Prostate gland (tissue), 2 donors: ENCODE measurements at regions not wholly inside any gene's neighbourhood (a gene's known extent, or its start where the extent isn't known, plus 50 kb on each side); places are given as distances from the start of the nearest gene placed in this dataset.

Experiments used
- POLR2A ChIP-seq: fragments of 450-650 bp; IDR thresholded peaks from one replicate; pipeline ENCODE4 v1.6.1; 2016; ENCODE audit warnings: antibody characterized with exemption, mild to moderate bottlenecking
- POLR2AphosphoS5 ChIP-seq: sonication (generic); formaldehyde crosslinking; IDR thresholded peaks from one replicate; pipeline ENCODE4 v1.6.1; 2017; ENCODE audit warnings: antibody characterized with exemption
- TF ChIP-seq, protein P1 (sequence below), 4 experiments: fragments of 200-600 bp in 2 of 4; fragments of 450-650 bp in 2 of 4; sonication (generic) in 2 of 4; IDR thresholded peaks; 1 replicate in 3 of 4; 2 replicates in 1 of 4; pipeline ENCODE4 v1.5.1; 2016 to 2019; ENCODE audit warnings: antibody characterized with exemption in 4 of 4, mild to moderate bottlenecking in 2 of 4, moderate library complexity in 2 of 4

DNA sequence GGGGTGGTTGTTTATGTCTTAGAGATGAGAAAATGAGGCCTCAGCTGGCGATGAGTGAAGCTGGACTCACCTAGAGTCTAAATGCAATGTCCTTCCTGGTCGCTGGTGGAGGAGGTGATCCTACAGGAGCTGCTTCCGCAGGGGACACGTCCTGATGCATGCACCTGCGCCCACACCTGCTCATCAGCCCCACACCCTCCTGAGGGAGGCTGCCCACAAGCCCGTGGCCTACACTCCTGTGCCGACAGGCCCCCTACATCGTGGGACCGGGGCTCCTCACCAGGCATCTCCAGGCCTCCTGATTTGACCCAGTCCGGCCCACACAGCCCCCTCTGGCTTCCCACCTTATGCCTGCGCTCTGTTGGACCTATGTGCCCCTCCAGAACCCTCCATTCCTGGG is 857.2 kb downstream of the TBC1D22A start:
- TF ChIP-seq, protein P1, sequence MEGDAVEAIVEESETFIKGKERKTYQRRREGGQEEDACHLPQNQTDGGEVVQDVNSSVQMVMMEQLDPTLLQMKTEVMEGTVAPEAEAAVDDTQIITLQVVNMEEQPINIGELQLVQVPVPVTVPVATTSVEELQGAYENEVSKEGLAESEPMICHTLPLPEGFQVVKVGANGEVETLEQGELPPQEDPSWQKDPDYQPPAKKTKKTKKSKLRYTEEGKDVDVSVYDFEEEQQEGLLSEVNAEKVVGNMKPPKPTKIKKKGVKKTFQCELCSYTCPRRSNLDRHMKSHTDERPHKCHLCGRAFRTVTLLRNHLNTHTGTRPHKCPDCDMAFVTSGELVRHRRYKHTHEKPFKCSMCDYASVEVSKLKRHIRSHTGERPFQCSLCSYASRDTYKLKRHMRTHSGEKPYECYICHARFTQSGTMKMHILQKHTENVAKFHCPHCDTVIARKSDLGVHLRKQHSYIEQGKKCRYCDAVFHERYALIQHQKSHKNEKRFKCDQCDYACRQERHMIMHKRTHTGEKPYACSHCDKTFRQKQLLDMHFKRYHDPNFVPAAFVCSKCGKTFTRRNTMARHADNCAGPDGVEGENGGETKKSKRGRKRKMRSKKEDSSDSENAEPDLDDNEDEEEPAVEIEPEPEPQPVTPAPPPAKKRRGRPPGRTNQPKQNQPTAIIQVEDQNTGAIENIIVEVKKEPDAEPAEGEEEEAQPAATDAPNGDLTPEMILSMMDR (IDR thresholded peaks at IDR 0.05), result no peak
- TF ChIP-seq POLR2AphosphoS5, result no peak
- TF ChIP-seq POLR2A, result no peak
